ENCODE measurements at regions not wholly inside any gene's neighbourhood (a gene's known extent, or its start where the extent isn't known, plus 50 kb on each side); places are given as distances from the start of the nearest gene placed in this dataset.

DNA sequence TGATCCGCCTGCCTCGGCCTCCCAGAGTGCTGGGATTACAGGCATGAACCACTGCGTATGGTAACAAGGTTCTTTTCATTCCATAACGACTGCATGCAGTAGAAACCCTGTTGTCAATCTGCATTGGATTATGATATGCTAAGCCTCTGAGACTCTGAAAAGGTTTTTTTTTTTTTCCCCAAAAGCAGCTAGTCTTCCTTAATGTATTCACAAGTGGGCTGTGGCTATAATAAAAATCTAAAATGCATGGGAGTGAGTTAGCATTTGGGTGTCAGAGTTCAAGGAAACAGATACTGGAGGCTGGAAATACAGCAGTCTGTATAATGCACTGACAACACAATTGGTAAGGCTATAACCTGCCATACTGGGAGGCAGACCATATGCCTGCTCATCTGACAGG lies 218.1 kb downstream of the NSUN3 start:
- no peak overlapping the region for H3K27ac ChIP-seq (ENCODE audit: low read depth, low read length)
- CTCF ChIA-PET (ENCODE audit: partially characterized antibody), result interaction anchor here (1.6 kb wide), 1 partner anchor 32 kb away, joined by 3 read pairs; no protein-coding TSS in a partner anchor
- WGBS, 2 experiments (ENCODE audit: extremely low coverage in 1 of 2, insufficient coverage in 1 of 2, insufficient read length in 1 of 2, insufficient replicate concordance in 2 of 2, low coverage in 1 of 2, low lambda C conversion rate in 2 of 2, missing lambda C conversion rate in 1 of 2), result 98% methylated on average over 4 of the region's 4 CpGs; no CpG with 5 or more reads in 1 of the 2 experiments
- no peak overlapping the region for H3K18ac ChIP-seq (ENCODE audit: extremely low read depth, low read length)
- H3K36me3 ChIP-seq (ENCODE audit: control insufficient read depth in 2 of 4, insufficient read depth in 4 of 4, low read length in 3 of 4), result no peaks in the 10 kb centered on the region
- no peak overlapping the region for H2BK20ac ChIP-seq (ENCODE audit: low read length)
- H2BK120ac ChIP-seq (replicated peaks; ENCODE audit: low read depth, low read length), result no peak overlapping the region
- TF ChIP-seq GTF2F1 (IDR thresholded peaks at IDR 0.05; ENCODE audit: borderline replicate concordance, low read depth, low read length), result no peak
- no peak for TF ChIP-seq CEBPB (IDR thresholded peaks at IDR 0.05; ENCODE audit: low read depth, low read length)
- TF ChIP-seq HDAC2 (IDR thresholded peaks at IDR 0.05; ENCODE audit: borderline replicate concordance in 1 of 2, low read depth in 2 of 2, low read length in 2 of 2), result no peak
- TF ChIP-seq TEAD4 (IDR thresholded peaks at IDR 0.05; ENCODE audit: low read depth, low read length), result no peak
- TF ChIP-seq BACH1 (IDR thresholded peaks at IDR 0.05; ENCODE audit: low read length), result no peak
- H2BK12ac ChIP-seq (ENCODE audit: low read depth, low read length), result no peak overlapping the region
- H3K79me2 ChIP-seq (ENCODE audit: control insufficient read depth in 1 of 2, insufficient read depth in 2 of 2, low read length in 2 of 2), result no peaks in the 10 kb centered on the region
- H2AFZ ChIP-seq (ENCODE audit: low read length), result no peak overlapping the region
- H4K20me1 ChIP-seq (replicated peaks in 1 of 2; ENCODE audit: control insufficient read depth in 1 of 2, insufficient read depth in 2 of 2, low read length in 2 of 2), result no peaks in the 10 kb centered on the region
- no peak overlapping the region for H3K56ac ChIP-seq (replicated peaks; ENCODE audit: insufficient read length, low read depth, low read length)
- H3K9me3 ChIP-seq (ENCODE audit: insufficient read depth in 2 of 2, low read depth in 1 of 2, low read length in 1 of 2), result no peaks in the 10 kb centered on the region
- no peak for DNase-seq (ENCODE audit: low read depth in 1 of 2, low spot score in 2 of 2)
- no peak overlapping the region for H4K8ac ChIP-seq (ENCODE audit: extremely low read depth, insufficient read depth, low read length)
- no peak overlapping the region for H4K91ac ChIP-seq (replicated peaks; ENCODE audit: insufficient read length, low read length)
- H3K23me2 ChIP-seq (ENCODE audit: low read depth, low read length), result no peaks in the 10 kb centered on the region
- H3K4me2 ChIP-seq (ENCODE audit: insufficient read depth in 1 of 2, low read depth in 2 of 2, low read length in 2 of 2), result no peak overlapping the region
- FAIRE-seq, result no peak
- H3K4me3 ChIP-seq (ENCODE audit: extremely low read depth in 1 of 4, insufficient read depth in 2 of 4, low read depth in 3 of 4, low read length in 4 of 4), result no peak overlapping the region
- H3K23ac ChIP-seq (ENCODE audit: insufficient read length), result no peak overlapping the region
- peaks cover 0 to 3% (median 0%) of the 10 kb centered on the region in 4 experiments; a peak in 1 of 7 replicates for H3K4me1 ChIP-seq (replicated peaks in 1 of 4; ENCODE audit: control insufficient read depth in 3 of 4, insufficient read depth in 4 of 4, low read length in 3 of 4)
- H3K4ac ChIP-seq (replicated peaks; ENCODE audit: insufficient read length, low read depth, low read length), result no peak overlapping the region
- no peak overlapping the region for H2BK5ac ChIP-seq (ENCODE audit: low read depth, low read length)
- H2BK15ac ChIP-seq (ENCODE audit: low read length), result no peak overlapping the region
- H4K5ac ChIP-seq (ENCODE audit: insufficient read length, low read depth, low read length), result no peak overlapping the region
- no peak overlapping the region for H3K14ac ChIP-seq (ENCODE audit: insufficient read length)
- H3K27me3 ChIP-seq (replicated peaks in 1 of 4; ENCODE audit: control insufficient read depth in 3 of 4, extremely low read depth in 1 of 4, insufficient read depth in 3 of 4, low read length in 3 of 4), result no peaks in the 10 kb centered on the region
- no peaks in the 10 kb centered on the region for H3K79me1 ChIP-seq (ENCODE audit: low read depth, low read length)
- no peak overlapping the region for H2AK5ac ChIP-seq (ENCODE audit: low read depth, low read length)
- POLR2A ChIA-PET (ENCODE audit: partially characterized antibody), result no interaction called here
- no peak overlapping the region for H3K9ac ChIP-seq (replicated peaks in 1 of 4; ENCODE audit: extremely low read depth in 1 of 4, low read depth in 3 of 4, low read length in 3 of 4)

Data from H1 (cell line).